ENCODE measurements at regions not wholly inside any gene's neighbourhood (a gene's known extent, or its start where the extent isn't known, plus 50 kb on each side); places are given as distances from the start of the nearest gene placed in this dataset.

DNA sequence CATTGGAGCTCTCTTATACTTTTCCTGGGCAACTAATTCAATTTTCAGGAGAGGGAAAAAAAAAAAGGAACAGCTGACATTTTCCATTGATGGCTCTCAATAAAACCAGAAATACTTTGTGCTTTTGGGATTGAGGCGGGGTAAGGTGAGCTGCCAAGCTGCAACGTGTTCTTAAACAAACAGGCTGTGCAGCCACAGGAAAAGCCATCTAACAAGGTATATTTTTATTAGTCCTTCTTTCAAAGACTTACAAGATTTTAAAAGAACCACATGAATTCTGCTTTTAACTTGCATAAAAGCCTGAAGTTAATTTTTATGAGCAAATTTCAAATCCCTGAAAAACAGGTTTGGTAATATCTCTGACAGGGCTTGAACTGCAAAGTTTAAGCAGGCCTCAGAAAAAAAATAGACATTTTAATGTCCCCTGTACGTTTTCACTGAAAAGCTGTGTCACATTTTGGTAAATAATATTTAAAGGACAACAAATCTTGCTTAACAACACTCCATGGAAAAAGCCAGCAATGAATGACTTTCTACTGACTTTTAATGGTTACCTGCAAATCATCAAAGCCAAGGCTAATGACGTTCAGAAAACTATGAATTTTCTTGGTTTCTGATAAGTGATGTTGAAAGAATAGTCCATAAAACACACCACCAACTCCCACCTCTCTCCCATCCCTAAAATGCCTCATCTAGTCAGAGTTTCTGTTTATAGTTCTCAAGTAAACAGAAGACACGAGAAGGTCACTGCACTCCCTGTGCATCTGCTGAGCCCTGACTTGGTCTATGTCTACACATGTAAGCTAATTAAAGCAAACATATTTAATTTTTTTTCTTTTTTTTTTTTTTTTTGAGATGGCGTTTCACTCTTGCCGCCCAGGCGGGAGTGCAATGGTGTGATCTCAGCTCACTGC lies 433.6 kb downstream of the PIK3R1 start:
- ChIA-PET RAD21 (ENCODE audit: low non-redundant PET in 1 of 2, low total read pairs in 2 of 2, uncharacterized antibody in 2 of 2, unreplicated experiment in 2 of 2) (no interaction called here), CTCF (no interaction called here), POLR2A (interaction anchor here (1.4 kb wide), 1 partner anchor 9 kb away, joined by 3 read pairs; no protein-coding TSS in a partner anchor)
- ATAC-seq (no peak), DNase-seq (ENCODE audit: low read depth, low spot score) (no peak)
- Histone ChIP-seq H3K9ac (ENCODE audit: low read length) (no peak overlapping the region), H3K27ac (ENCODE audit: low read depth, low read length) (no peak overlapping the region), H3K4me2 (ENCODE audit: low read length) (no peak overlapping the region), H3K9me2 (ENCODE audit: insufficient read depth) (no peaks in the 10 kb centered on the region), H4K20me1 (ENCODE audit: insufficient read depth) (no peaks in the 10 kb centered on the region), H2AFZ (ENCODE audit: low read depth, low read length, poor library complexity, severe bottlenecking) (no peak overlapping the region), H3K4me3 (replicated peaks in 1 of 2; ENCODE audit: low read depth in 1 of 2, low read length in 2 of 2) (no peak overlapping the region), H3K79me2 (ENCODE audit: insufficient read depth, low read length) (no peaks in the 10 kb centered on the region), H3K36me3 (ENCODE audit: control insufficient read depth in 1 of 2, insufficient read depth in 2 of 2, low read length in 2 of 2) (no peaks in the 10 kb centered on the region), H3K4me1 (ENCODE audit: control insufficient read depth in 1 of 2, insufficient read depth in 2 of 2, low read length in 2 of 2) (no peaks in the 10 kb centered on the region), H3K9me3 (ENCODE audit: control insufficient read depth in 1 of 2, insufficient read depth in 1 of 2, low read depth in 1 of 2, low read length in 2 of 2) (no peaks in the 10 kb centered on the region), H3K27me3 (ENCODE audit: insufficient read depth, low read length) (no peaks in the 10 kb centered on the region)
- intact Hi-C loops (cut with micrococcal nuclease): no loop called here
- TF ChIP-seq POLR2A (IDR thresholded peaks at IDR 0.05; ENCODE audit: borderline replicate concordance, extremely low read depth, insufficient read depth, insufficient read length) (no peak), YY1 (IDR thresholded peaks at IDR 0.05; ENCODE audit: extremely low read depth, insufficient replicate concordance, low read depth, low read length) (no peak), SP1 (IDR thresholded peaks at IDR 0.05; ENCODE audit: low read depth) (no peak), SIN3A (IDR thresholded peaks at IDR 0.05; ENCODE audit: low read depth) (no peak), EZH2 (IDR thresholded peaks at IDR 0.05) (no peak), CBX3 (IDR thresholded peaks at IDR 0.05; ENCODE audit: low read depth) (no peak), FOSL1 (IDR thresholded peaks at IDR 0.05; ENCODE audit: low read depth) (no peak), EZH2phosphoT487 (IDR thresholded peaks at IDR 0.05; ENCODE audit: borderline replicate concordance) (no peak), SRF (IDR thresholded peaks at IDR 0.05; ENCODE audit: low read depth) (no peak)
- TF ChIP-seq, protein P1, sequence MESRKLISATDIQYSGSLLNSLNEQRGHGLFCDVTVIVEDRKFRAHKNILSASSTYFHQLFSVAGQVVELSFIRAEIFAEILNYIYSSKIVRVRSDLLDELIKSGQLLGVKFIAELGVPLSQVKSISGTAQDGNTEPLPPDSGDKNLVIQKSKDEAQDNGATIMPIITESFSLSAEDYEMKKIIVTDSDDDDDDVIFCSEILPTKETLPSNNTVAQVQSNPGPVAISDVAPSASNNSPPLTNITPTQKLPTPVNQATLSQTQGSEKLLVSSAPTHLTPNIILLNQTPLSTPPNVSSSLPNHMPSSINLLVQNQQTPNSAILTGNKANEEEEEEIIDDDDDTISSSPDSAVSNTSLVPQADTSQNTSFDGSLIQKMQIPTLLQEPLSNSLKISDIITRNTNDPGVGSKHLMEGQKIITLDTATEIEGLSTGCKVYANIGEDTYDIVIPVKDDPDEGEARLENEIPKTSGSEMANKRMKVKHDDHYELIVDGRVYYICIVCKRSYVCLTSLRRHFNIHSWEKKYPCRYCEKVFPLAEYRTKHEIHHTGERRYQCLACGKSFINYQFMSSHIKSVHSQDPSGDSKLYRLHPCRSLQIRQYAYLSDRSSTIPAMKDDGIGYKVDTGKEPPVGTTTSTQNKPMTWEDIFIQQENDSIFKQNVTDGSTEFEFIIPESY (IDR thresholded peaks at IDR 0.05; ENCODE audit: extremely low read depth, insufficient replicate concordance, low read length): no peak
- TF ChIP-seq, protein P2, sequence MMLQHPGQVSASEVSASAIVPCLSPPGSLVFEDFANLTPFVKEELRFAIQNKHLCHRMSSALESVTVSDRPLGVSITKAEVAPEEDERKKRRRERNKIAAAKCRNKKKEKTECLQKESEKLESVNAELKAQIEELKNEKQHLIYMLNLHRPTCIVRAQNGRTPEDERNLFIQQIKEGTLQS (IDR thresholded peaks at IDR 0.05): no peak
- TF ChIP-seq, protein P3, sequence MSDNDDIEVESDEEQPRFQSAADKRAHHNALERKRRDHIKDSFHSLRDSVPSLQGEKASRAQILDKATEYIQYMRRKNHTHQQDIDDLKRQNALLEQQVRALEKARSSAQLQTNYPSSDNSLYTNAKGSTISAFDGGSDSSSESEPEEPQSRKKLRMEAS (IDR thresholded peaks at IDR 0.05): no peak
- TF ChIP-seq, protein P4, sequence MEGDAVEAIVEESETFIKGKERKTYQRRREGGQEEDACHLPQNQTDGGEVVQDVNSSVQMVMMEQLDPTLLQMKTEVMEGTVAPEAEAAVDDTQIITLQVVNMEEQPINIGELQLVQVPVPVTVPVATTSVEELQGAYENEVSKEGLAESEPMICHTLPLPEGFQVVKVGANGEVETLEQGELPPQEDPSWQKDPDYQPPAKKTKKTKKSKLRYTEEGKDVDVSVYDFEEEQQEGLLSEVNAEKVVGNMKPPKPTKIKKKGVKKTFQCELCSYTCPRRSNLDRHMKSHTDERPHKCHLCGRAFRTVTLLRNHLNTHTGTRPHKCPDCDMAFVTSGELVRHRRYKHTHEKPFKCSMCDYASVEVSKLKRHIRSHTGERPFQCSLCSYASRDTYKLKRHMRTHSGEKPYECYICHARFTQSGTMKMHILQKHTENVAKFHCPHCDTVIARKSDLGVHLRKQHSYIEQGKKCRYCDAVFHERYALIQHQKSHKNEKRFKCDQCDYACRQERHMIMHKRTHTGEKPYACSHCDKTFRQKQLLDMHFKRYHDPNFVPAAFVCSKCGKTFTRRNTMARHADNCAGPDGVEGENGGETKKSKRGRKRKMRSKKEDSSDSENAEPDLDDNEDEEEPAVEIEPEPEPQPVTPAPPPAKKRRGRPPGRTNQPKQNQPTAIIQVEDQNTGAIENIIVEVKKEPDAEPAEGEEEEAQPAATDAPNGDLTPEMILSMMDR (IDR thresholded peaks at IDR 0.05 in 2 of 3, conservative IDR thresholded peaks at IDR 0.05 in 1 of 3; ENCODE audit: borderline replicate concordance in 1 of 3, insufficient read depth in 1 of 3, low read depth in 2 of 3, low read length in 2 of 3): no peak
- TF ChIP-seq, protein P5, sequence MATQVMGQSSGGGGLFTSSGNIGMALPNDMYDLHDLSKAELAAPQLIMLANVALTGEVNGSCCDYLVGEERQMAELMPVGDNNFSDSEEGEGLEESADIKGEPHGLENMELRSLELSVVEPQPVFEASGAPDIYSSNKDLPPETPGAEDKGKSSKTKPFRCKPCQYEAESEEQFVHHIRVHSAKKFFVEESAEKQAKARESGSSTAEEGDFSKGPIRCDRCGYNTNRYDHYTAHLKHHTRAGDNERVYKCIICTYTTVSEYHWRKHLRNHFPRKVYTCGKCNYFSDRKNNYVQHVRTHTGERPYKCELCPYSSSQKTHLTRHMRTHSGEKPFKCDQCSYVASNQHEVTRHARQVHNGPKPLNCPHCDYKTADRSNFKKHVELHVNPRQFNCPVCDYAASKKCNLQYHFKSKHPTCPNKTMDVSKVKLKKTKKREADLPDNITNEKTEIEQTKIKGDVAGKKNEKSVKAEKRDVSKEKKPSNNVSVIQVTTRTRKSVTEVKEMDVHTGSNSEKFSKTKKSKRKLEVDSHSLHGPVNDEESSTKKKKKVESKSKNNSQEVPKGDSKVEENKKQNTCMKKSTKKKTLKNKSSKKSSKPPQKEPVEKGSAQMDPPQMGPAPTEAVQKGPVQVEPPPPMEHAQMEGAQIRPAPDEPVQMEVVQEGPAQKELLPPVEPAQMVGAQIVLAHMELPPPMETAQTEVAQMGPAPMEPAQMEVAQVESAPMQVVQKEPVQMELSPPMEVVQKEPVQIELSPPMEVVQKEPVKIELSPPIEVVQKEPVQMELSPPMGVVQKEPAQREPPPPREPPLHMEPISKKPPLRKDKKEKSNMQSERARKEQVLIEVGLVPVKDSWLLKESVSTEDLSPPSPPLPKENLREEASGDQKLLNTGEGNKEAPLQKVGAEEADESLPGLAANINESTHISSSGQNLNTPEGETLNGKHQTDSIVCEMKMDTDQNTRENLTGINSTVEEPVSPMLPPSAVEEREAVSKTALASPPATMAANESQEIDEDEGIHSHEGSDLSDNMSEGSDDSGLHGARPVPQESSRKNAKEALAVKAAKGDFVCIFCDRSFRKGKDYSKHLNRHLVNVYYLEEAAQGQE (IDR thresholded peaks at IDR 0.05; ENCODE audit: low read depth): no peak
- no TSS peak for BruUV-seq (replicated peaks)

Data from HCT116 (cell line).